H1 (cell line): ENCODE measurements at regions not wholly inside any gene's neighbourhood (a gene's known extent, or its start where the extent isn't known, plus 50 kb on each side); places are given as distances from the start of the nearest gene placed in this dataset.

ENCODE experiments used
- CHD2 ChIP-seq: IDR thresholded peaks from 2 replicates; pipeline ENCODE4 v1.6.1; 2012; ENCODE audit warnings: low read length, improper control_type of control experiment
- TF ChIP-seq, protein P1 (sequence below), 3 experiments: IDR thresholded peaks; 1 replicate in 2 of 3; 2 replicates in 1 of 3; pipeline versions ENCODE4 v1.5.1 to v1.6.1; 2011; ENCODE audit warnings: low read length in 3 of 3, mild to moderate bottlenecking in 3 of 3, inconsistent platforms in 2 of 3, low read depth in 1 of 3, moderate library complexity in 1 of 3; ENCODE audit not compliant: insufficient read depth in 1 of 3; ENCODE audit errors: control extremely low read depth in 1 of 3

DNA sequence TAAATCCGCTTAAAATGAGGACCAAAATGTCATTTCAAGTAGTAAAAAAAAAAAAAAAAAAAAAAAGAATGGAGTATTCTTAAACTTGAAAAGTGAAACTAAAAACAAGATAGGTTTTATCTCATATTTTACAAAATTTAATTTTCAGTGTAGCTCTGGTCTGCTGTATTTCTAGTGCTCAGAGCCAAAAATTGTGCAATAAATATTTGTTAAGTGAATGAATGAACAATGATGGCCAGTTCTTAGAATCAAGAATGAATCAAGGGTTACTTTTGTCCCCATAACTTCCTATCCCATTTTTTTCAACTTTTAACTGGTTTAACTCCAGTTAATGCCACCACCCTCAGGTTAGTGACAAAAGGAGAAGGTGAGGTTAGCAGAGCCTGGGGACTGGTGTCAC is 214.4 kb downstream of the ABHD5 start:
- TF ChIP-seq CHD2 = no peak
- TF ChIP-seq, protein P1, sequence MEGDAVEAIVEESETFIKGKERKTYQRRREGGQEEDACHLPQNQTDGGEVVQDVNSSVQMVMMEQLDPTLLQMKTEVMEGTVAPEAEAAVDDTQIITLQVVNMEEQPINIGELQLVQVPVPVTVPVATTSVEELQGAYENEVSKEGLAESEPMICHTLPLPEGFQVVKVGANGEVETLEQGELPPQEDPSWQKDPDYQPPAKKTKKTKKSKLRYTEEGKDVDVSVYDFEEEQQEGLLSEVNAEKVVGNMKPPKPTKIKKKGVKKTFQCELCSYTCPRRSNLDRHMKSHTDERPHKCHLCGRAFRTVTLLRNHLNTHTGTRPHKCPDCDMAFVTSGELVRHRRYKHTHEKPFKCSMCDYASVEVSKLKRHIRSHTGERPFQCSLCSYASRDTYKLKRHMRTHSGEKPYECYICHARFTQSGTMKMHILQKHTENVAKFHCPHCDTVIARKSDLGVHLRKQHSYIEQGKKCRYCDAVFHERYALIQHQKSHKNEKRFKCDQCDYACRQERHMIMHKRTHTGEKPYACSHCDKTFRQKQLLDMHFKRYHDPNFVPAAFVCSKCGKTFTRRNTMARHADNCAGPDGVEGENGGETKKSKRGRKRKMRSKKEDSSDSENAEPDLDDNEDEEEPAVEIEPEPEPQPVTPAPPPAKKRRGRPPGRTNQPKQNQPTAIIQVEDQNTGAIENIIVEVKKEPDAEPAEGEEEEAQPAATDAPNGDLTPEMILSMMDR (IDR thresholded peaks at IDR 0.05; ENCODE audit: control extremely low read depth in 1 of 3, insufficient read depth in 1 of 3, low read depth in 1 of 3, low read length in 3 of 3) = no peak
